CD4-positive, CD25-positive, alpha-beta regulatory T cell (primary cell): ENCODE measurements at regions not wholly inside any gene's neighbourhood (a gene's known extent, or its start where the extent isn't known, plus 50 kb on each side); places are given as distances from the start of the nearest gene placed in this dataset.

Experiments used
- ATAC-seq, 2 donors: fragments of 150-1000 bp; cut with Tn5 transposase; one replicate each; pipeline ENCODE4 v1.10.0; 2021; ENCODE audit warnings: low read depth in 2 of 2, moderate number of reproducible peaks in 2 of 2, moderate library complexity in 1 of 2
- DNase-seq, 3 donors: peaks; one replicate each; pipeline versions ENCODE4 v3.0.0 to v3.0.0-alpha.2; 2012 to 2022; ENCODE audit warnings: mixed read lengths in 1 of 3
- H3K27ac ChIP-seq: one replicate; pipeline ENCODE4 v1.7.0; 2013; ENCODE audit warnings: mild to moderate bottlenecking, low read length; ENCODE audit not compliant: insufficient read depth, poor library complexity, severe bottlenecking
- H3K27me3 ChIP-seq: one replicate; pipeline ENCODE4 v1.7.0; 2013; ENCODE audit warnings: low read length; ENCODE audit not compliant: control insufficient read depth, insufficient read depth
- H3K36me3 ChIP-seq: one replicate; pipeline ENCODE4 v1.7.0; 2013; ENCODE audit warnings: mild to moderate bottlenecking, low read length, moderate library complexity; ENCODE audit not compliant: control insufficient read depth, insufficient read depth
- H3K4me1 ChIP-seq: 2 replicates; pipeline ENCODE4 v1.7.0; 2013; ENCODE audit warnings: mild to moderate bottlenecking, low read length; ENCODE audit not compliant: insufficient read depth, control insufficient read depth, poor library complexity, severe bottlenecking
- H3K4me3 ChIP-seq: one replicate; pipeline ENCODE4 v1.7.0; 2013; ENCODE audit warnings: low read depth, mild to moderate bottlenecking, low read length, moderate library complexity
- H3K9me3 ChIP-seq, 2 experiments: 1 replicate in 1 of 2; 2 replicates in 1 of 2; pipeline ENCODE4 v1.7.0; 2013; ENCODE audit warnings: low read length in 2 of 2, mild to moderate bottlenecking in 1 of 2, moderate library complexity in 1 of 2; ENCODE audit not compliant: control insufficient read depth in 2 of 2
- H3K27ac Mint-ChIP-seq, 3 donors: one replicate each; pipeline ENCODE4 v1.8.0; 2020 to 2022; ENCODE audit warnings: mild to moderate bottlenecking in 3 of 3, mixed read lengths in 3 of 3, moderate library complexity in 2 of 3
- H3K27me3 Mint-ChIP-seq: one replicate; pipeline ENCODE4 v1.8.0; 2022; ENCODE audit warnings: mild to moderate bottlenecking, mixed read lengths
- H3K36me3 Mint-ChIP-seq: one replicate; pipeline ENCODE4 v1.8.0; 2020; ENCODE audit warnings: mixed read lengths
- H3K4me1 Mint-ChIP-seq, 4 donors: one replicate each; pipeline ENCODE4 v1.8.0; 2020 to 2022; ENCODE audit warnings: mixed read lengths in 4 of 4, mild to moderate bottlenecking in 1 of 4
- H3K4me3 Mint-ChIP-seq, 4 donors: one replicate each; pipeline ENCODE4 v1.8.0; 2020 to 2022; ENCODE audit warnings: mild to moderate bottlenecking in 4 of 4, mixed read lengths in 4 of 4, moderate library complexity in 3 of 4
- H3K9me3 Mint-ChIP-seq, 7 donors: one replicate each; pipeline ENCODE4 v1.8.0; 2020 to 2022; ENCODE audit warnings: mixed read lengths in 7 of 7, mild to moderate bottlenecking in 3 of 7, moderate library complexity in 2 of 7

DNA sequence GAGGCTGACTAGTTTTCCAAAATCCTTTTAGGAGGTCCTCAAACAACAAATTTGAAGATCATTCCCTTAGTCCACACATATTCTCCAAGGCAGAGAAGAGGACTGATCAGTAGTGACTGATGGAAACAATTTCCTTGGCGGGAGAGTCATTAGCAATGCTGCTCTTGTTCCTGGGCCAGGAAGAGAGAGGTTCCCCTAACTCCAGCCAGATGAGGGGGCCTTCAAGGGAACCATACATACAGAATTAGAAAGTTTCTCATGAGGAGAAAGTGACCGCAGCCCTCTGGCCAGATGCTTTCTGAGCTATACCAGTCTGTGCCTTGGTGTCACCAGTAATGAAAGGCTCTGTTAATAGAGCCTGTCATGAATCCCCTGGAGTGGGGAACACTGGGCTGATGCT is 539.4 kb downstream of the BNC2 start:
- H3K27me3 ChIP-seq, result no peaks in the 10 kb centered on the region
- H3K4me3 Mint-ChIP-seq, result no peak overlapping the region
- no peaks in the 10 kb centered on the region for H3K9me3 ChIP-seq
- ATAC-seq (no peak), DNase-seq (no peak)
- H3K36me3 ChIP-seq, result no peaks in the 10 kb centered on the region
- no peak overlapping the region for H3K4me3 ChIP-seq
- peaks cover 0 to 8% (median 1%) of the 10 kb centered on the region in 7 donors for H3K9me3 Mint-ChIP-seq
- no peaks in the 10 kb centered on the region for H3K4me1 Mint-ChIP-seq
- H3K27me3 Mint-ChIP-seq, result no peaks in the 10 kb centered on the region
- no peak overlapping the region for H3K27ac ChIP-seq
- H3K4me1 ChIP-seq, result no peaks in the 10 kb centered on the region
- no peak overlapping the region for H3K27ac Mint-ChIP-seq
- H3K36me3 Mint-ChIP-seq, result no peaks in the 10 kb centered on the region

DNA sequence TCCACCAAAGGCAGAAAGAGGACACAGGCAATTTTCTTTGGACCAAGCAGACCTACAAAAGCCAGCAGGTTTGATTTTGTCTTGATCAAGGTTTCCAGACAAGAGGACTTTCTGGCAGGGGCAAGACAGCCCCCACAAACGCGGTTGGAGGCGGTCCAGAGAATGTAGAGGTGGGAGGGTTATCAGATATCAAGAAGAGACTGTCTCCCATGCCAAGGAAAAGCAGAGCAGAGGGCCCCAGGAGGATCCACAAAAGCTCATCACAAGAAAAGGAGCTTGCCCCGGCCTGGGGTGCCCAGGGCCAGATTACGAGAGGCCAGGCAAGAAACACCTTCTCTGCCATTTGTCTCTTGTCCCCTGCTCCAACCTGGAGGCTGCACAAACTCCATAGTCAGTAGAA is 538.9 kb downstream of the BNC2 start:
- H3K27ac Mint-ChIP-seq, result no peak overlapping the region
- no peak overlapping the region for H3K4me3 ChIP-seq
- no peak for ATAC-seq
- H3K4me1 ChIP-seq, result no peaks in the 10 kb centered on the region
- H3K27me3 Mint-ChIP-seq, result no peaks in the 10 kb centered on the region
- H3K9me3 Mint-ChIP-seq, result peaks cover 0 to 10% (median 1%) of the 10 kb centered on the region in 7 donors
- no peaks in the 10 kb centered on the region for H3K36me3 ChIP-seq
- no peaks in the 10 kb centered on the region for H3K9me3 ChIP-seq
- no peak overlapping the region for H3K27ac ChIP-seq
- no peak overlapping the region for H3K4me3 Mint-ChIP-seq
- H3K27me3 ChIP-seq, result no peaks in the 10 kb centered on the region
- H3K36me3 Mint-ChIP-seq, result no peaks in the 10 kb centered on the region
- H3K4me1 Mint-ChIP-seq, result no peaks in the 10 kb centered on the region
- DNase-seq, result no peak

DNA sequence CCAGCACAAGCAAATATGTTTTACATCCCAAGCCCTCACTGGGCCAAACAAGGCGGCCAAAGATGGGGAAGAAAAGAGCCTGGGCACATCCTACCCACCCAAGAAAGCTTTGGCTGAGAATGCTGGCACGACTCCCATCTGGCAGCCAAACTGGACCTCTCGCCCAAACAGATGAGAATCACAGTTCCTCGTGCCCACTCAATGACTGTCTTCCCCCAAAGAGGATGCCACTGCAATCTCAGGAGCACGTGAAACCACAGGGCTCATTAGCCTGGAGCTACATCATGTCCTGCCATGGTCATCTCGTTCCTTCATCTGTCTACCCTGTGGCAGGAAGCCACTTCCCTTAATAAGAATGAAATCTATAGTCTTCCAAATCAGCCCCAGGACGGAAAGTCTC is 536.8 kb downstream of the BNC2 start:
- Mint-ChIP-seq H3K27me3 (no peaks in the 10 kb centered on the region), H3K4me3 (no peak overlapping the region), H3K36me3 (no peaks in the 10 kb centered on the region), H3K27ac (no peak overlapping the region), H3K9me3 (peaks cover 0 to 14% (median 2%) of the 10 kb centered on the region in 7 donors), H3K4me1 (no peaks in the 10 kb centered on the region)
- Histone ChIP-seq H3K27ac (no peak overlapping the region), H3K27me3 (no peaks in the 10 kb centered on the region), H3K4me3 (no peak overlapping the region), H3K36me3 (no peaks in the 10 kb centered on the region), H3K9me3 (no peaks in the 10 kb centered on the region), H3K4me1 (no peaks in the 10 kb centered on the region)
- DNase-seq (no peak), ATAC-seq (no peak)

DNA sequence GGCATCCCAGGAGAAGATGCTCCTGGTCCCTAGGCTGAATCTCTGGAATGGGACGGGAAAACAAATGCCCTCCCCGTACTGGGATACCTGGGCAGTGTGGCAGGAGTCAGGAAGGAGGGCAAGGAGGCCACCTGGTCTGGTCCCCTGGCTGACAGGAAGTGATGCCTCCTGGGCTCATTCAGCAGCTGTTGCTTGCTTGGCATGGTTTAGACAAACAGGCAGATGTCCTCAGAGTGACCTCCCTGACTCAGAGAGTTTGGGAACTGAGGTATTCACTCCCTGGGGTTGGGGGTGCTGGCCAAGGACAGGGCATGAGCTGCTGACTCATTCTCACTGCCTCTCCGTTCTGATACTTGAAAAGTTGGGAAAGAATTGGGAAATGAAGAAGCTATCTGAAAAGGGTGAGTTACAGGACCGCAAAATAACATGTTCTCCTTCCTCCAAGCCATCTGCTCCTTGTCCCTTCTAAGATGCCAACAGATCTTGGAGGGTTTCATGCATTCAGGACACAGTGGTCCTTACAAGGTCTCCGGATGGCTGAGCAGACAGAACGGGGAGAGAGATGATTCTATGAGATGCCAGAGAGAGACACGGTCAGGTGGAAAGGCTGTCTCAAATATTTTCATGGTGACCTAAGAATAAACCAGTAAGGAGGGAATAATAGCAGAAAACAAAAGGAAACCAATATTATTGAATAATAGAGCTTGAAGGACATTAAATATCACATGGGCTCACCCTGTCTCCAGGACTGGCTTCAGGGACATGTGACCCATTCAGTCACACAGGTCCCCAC is 534.5 kb downstream of the BNC2 start:
- Mint-ChIP-seq H3K27me3 (no peaks in the 10 kb centered on the region), H3K4me1 (no peaks in the 10 kb centered on the region), H3K27ac (no peak overlapping the region), H3K36me3 (no peaks in the 10 kb centered on the region), H3K9me3 (peaks cover 0 to 14% (median 2%) of the 10 kb centered on the region in 7 donors), H3K4me3 (no peak overlapping the region)
- Histone ChIP-seq H3K27ac (no peak overlapping the region), H3K27me3 (no peaks in the 10 kb centered on the region), H3K4me1 (no peaks in the 10 kb centered on the region), H3K9me3 (no peaks in the 10 kb centered on the region), H3K36me3 (no peaks in the 10 kb centered on the region), H3K4me3 (no peak overlapping the region)
- ATAC-seq, result no peak
- DNase-seq, result no peak

DNA sequence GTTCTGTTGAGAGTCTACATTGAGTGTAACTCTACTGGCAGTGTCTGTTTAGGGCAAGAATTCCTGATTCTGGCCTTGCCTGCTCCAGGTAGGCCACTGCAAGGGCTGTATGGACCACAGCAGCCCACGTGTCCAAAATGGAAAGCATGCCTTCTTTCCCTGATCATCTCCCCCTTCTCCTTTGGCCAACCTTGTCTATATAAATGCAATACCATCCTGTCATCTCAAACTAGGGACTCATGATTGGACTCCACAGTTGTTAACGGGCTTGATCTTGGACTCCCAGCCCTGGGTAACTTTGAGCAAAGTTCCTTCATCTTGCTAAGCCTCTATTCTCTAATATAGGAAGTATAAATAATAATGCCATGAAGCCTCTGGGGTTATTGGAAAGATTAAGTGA is 533.6 kb downstream of the BNC2 start:
- no peaks in the 10 kb centered on the region for H3K36me3 ChIP-seq
- H3K4me3 Mint-ChIP-seq, result no peak overlapping the region
- no peaks in the 10 kb centered on the region for H3K4me1 Mint-ChIP-seq
- DNase-seq (no peak), ATAC-seq (no peak)
- H3K27me3 ChIP-seq, result no peaks in the 10 kb centered on the region
- no peaks in the 10 kb centered on the region for H3K36me3 Mint-ChIP-seq
- no peak overlapping the region for H3K4me3 ChIP-seq
- no peaks in the 10 kb centered on the region for H3K27me3 Mint-ChIP-seq
- H3K9me3 Mint-ChIP-seq, result peaks cover 0 to 14% (median 4%) of the 10 kb centered on the region in 7 donors
- H3K4me1 ChIP-seq, result no peaks in the 10 kb centered on the region
- H3K9me3 ChIP-seq, result no peaks in the 10 kb centered on the region
- no peak overlapping the region for H3K27ac ChIP-seq
- no peak overlapping the region for H3K27ac Mint-ChIP-seq

DNA sequence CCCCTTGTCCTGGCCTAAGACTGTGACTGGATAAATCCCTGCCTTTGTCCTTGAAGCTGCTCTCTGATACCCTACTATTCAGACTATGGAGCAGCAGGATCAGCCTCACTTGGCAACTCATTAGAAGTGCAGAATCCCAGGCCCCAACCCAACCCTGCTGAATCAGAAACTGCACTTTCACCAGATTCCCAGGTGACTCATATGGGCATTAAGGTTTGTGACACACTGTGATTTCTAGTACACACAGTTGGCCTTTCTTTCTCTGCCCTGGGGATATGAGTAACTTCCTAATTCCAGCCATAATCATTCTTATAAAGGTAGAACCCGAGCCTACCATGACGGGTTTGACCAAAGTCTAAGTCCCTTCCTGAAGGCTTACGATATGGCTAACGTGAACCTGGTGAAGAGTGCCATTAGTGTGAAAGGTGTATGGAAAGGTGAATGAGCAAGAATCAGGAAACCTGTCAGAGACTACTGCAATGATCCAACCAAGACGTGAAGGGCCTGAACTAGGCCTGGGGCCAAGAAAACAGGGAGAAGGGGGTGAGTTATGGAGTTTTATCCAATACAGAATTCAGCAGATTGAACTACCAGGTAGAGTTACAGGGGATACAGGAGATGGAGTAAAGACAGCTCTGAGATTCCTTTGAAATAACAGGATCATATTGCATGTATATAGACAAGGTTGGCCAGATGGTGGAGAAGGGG is 533.0 kb downstream of the BNC2 start:
- H3K4me1 Mint-ChIP-seq, result no peaks in the 10 kb centered on the region
- H3K27me3 ChIP-seq, result no peaks in the 10 kb centered on the region
- no peak overlapping the region for H3K4me3 ChIP-seq
- H3K27me3 Mint-ChIP-seq, result no peaks in the 10 kb centered on the region
- DNase-seq, result no peak
- H3K27ac ChIP-seq, result no peak overlapping the region
- H3K27ac Mint-ChIP-seq, result no peak overlapping the region
- ATAC-seq, result no peak
- no peaks in the 10 kb centered on the region for H3K4me1 ChIP-seq
- H3K9me3 ChIP-seq, result no peaks in the 10 kb centered on the region
- H3K36me3 Mint-ChIP-seq, result no peaks in the 10 kb centered on the region
- no peaks in the 10 kb centered on the region for H3K36me3 ChIP-seq
- no peak overlapping the region for H3K4me3 Mint-ChIP-seq
- peaks cover 0 to 12% (median 4%) of the 10 kb centered on the region in 7 donors for H3K9me3 Mint-ChIP-seq

DNA sequence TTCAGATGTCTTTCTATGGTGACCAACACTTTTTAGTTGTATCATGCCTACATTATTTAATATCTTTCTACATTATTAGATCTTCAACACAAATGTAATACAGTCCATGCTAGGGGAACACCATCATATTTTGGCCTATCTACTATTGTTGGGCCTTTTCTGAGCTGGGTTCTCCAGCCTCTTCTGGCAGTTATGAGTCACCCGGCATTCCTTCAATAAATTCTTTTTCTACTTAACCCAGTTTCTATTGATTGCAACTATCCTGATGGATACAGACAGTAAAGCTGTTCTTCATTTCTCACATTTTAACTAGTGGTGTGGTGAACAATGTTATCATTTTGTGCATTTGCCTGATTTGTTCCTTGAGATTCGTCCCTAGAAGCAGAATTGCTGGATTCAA is 529.3 kb downstream of the BNC2 start:
- H3K9me3 ChIP-seq, result no peaks in the 10 kb centered on the region
- no peaks in the 10 kb centered on the region for H3K27me3 Mint-ChIP-seq
- ATAC-seq, result no peak
- no peak overlapping the region for H3K4me3 Mint-ChIP-seq
- H3K36me3 ChIP-seq, result no peaks in the 10 kb centered on the region
- peaks cover 0 to 9% (median 4%) of the 10 kb centered on the region in 7 donors for H3K9me3 Mint-ChIP-seq
- H3K4me1 Mint-ChIP-seq, result no peaks in the 10 kb centered on the region
- H3K27ac ChIP-seq, result no peak overlapping the region
- no peak overlapping the region for H3K4me3 ChIP-seq
- peak overlapping the region in 1 of 3 donors; percentile 45 for H3K27ac Mint-ChIP-seq
- H3K27me3 ChIP-seq, result no peaks in the 10 kb centered on the region
- no peaks in the 10 kb centered on the region for H3K4me1 ChIP-seq
- no peaks in the 10 kb centered on the region for H3K36me3 Mint-ChIP-seq
- DNase-seq, result no peak
